ENCODE measurements at regions not wholly inside any gene's neighbourhood (a gene's known extent, or its start where the extent isn't known, plus 50 kb on each side); places are given as distances from the start of the nearest gene placed in this dataset.

- H3K36me3 Mint-ChIP-seq = no peaks in the 10 kb centered on the region
- H3K4me3 Mint-ChIP-seq = no peak overlapping the region
- H3K27ac Mint-ChIP-seq = no peak overlapping the region
- DNase-seq (ENCODE audit: low spot score) (peak; percentile 91), ATAC-seq (peak; percentile 74)
- peaks cover 20% of the 10 kb centered on the region for H3K4me1 Mint-ChIP-seq
- CTCF ChIA-PET = interaction anchor here (0.6 to 5.3 kb wide), 19 partner anchors 8 to 695 kb away, joined by 3 to 82 read pairs (median 4); no protein-coding TSS in a partner anchor
- no peaks in the 10 kb centered on the region for H3K27me3 Mint-ChIP-seq (ENCODE audit: low read depth)
- no peaks in the 10 kb centered on the region for H3K9me3 Mint-ChIP-seq
- POLR2A ChIA-PET = interaction anchor here (0.6 to 0.7 kb wide), 2 partner anchors 26 to 87 kb away, joined by 3 read pairs; no protein-coding TSS in a partner anchor
- TF ChIP-seq ATF6 (CRISPR knock-in tag; IDR thresholded peaks at IDR 0.05) (no peak), RORB (CRISPR knock-in tag; IDR thresholded peaks at IDR 0.05) (no peak), TP53 (CRISPR knock-in tag; IDR thresholded peaks at IDR 0.05) (no peak), CTCF (IDR thresholded peaks at IDR 0.05) (no peak), ZNF423 (CRISPR knock-in tag; IDR thresholded peaks at IDR 0.05) (no peak), PRDM15 (CRISPR knock-in tag; IDR thresholded peaks at IDR 0.05) (no peak), SOX15 (CRISPR knock-in tag; IDR thresholded peaks at IDR 0.05) (no peak), ARID4B (CRISPR knock-in tag; IDR thresholded peaks at IDR 0.05; ENCODE audit: borderline replicate concordance) (no peak), GABPB1 (CRISPR knock-in tag; IDR thresholded peaks at IDR 0.05) (no peak), NR1H2 (CRISPR knock-in tag; IDR thresholded peaks at IDR 0.05) (no peak)
- TF ChIP-seq, protein P1, sequence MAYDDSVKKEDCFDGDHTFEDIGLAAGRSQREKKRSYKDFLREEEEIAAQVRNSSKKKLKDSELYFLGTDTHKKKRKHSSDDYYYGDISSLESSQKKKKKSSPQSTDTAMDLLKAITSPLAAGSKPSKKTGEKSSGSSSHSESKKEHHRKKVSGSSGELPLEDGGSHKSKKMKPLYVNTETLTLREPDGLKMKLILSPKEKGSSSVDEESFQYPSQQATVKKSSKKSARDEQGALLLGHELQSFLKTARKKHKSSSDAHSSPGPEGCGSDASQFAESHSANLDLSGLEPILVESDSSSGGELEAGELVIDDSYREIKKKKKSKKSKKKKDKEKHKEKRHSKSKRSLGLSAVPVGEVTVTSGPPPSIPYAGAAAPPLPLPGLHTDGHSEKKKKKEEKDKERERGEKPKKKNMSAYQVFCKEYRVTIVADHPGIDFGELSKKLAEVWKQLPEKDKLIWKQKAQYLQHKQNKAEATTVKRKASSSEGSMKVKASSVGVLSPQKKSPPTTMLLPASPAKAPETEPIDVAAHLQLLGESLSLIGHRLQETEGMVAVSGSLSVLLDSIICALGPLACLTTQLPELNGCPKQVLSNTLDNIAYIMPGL (CRISPR knock-in tag; IDR thresholded peaks at IDR 0.05) = no peak
- TF ChIP-seq, protein P2, sequence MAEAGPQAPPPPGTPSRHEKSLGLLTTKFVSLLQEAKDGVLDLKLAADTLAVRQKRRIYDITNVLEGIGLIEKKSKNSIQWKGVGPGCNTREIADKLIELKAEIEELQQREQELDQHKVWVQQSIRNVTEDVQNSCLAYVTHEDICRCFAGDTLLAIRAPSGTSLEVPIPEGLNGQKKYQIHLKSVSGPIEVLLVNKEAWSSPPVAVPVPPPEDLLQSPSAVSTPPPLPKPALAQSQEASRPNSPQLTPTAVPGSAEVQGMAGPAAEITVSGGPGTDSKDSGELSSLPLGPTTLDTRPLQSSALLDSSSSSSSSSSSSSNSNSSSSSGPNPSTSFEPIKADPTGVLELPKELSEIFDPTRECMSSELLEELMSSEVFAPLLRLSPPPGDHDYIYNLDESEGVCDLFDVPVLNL (CRISPR knock-in tag; IDR thresholded peaks at IDR 0.05; ENCODE audit: borderline replicate concordance, low read depth) = no peak
- TF ChIP-seq, protein P3, sequence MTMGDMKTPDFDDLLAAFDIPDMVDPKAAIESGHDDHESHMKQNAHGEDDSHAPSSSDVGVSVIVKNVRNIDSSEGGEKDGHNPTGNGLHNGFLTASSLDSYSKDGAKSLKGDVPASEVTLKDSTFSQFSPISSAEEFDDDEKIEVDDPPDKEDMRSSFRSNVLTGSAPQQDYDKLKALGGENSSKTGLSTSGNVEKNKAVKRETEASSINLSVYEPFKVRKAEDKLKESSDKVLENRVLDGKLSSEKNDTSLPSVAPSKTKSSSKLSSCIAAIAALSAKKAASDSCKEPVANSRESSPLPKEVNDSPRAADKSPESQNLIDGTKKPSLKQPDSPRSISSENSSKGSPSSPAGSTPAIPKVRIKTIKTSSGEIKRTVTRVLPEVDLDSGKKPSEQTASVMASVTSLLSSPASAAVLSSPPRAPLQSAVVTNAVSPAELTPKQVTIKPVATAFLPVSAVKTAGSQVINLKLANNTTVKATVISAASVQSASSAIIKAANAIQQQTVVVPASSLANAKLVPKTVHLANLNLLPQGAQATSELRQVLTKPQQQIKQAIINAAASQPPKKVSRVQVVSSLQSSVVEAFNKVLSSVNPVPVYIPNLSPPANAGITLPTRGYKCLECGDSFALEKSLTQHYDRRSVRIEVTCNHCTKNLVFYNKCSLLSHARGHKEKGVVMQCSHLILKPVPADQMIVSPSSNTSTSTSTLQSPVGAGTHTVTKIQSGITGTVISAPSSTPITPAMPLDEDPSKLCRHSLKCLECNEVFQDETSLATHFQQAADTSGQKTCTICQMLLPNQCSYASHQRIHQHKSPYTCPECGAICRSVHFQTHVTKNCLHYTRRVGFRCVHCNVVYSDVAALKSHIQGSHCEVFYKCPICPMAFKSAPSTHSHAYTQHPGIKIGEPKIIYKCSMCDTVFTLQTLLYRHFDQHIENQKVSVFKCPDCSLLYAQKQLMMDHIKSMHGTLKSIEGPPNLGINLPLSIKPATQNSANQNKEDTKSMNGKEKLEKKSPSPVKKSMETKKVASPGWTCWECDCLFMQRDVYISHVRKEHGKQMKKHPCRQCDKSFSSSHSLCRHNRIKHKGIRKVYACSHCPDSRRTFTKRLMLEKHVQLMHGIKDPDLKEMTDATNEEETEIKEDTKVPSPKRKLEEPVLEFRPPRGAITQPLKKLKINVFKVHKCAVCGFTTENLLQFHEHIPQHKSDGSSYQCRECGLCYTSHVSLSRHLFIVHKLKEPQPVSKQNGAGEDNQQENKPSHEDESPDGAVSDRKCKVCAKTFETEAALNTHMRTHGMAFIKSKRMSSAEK (CRISPR knock-in tag; IDR thresholded peaks at IDR 0.05; ENCODE audit: borderline replicate concordance) = no peak
- TF ChIP-seq, protein P4, sequence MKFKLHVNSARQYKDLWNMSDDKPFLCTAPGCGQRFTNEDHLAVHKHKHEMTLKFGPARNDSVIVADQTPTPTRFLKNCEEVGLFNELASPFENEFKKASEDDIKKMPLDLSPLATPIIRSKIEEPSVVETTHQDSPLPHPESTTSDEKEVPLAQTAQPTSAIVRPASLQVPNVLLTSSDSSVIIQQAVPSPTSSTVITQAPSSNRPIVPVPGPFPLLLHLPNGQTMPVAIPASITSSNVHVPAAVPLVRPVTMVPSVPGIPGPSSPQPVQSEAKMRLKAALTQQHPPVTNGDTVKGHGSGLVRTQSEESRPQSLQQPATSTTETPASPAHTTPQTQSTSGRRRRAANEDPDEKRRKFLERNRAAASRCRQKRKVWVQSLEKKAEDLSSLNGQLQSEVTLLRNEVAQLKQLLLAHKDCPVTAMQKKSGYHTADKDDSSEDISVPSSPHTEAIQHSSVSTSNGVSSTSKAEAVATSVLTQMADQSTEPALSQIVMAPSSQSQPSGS (CRISPR knock-in tag; IDR thresholded peaks at IDR 0.05; ENCODE audit: borderline replicate concordance, low read depth) = no peak
Observed at GRCh38 chr1:30816211-30817076, 58.9 kb upstream of the LAPTM5 start.
